ENCODE measurements at regions not wholly inside any gene's neighbourhood (a gene's known extent, or its start where the extent isn't known, plus 50 kb on each side); places are given as distances from the start of the nearest gene placed in this dataset.

- Mint-ChIP-seq H3K4me3 (ENCODE audit: unreplicated experiment) (no peak overlapping the region), H3K9me3 (ENCODE audit: unreplicated experiment) (peaks cover 5% of the 10 kb centered on the region), H3K27ac (ENCODE audit: low read depth, unreplicated experiment) (no peak overlapping the region), H3K27me3 (ENCODE audit: insufficient read depth, unreplicated experiment) (no peaks in the 10 kb centered on the region), H3K36me3 (ENCODE audit: insufficient read depth, unreplicated experiment) (no peaks in the 10 kb centered on the region), H3K4me1 (ENCODE audit: insufficient read depth, unreplicated experiment) (no peaks in the 10 kb centered on the region)
- POLR2A ChIA-PET, result no interaction called here
- intact Hi-C loops (cut with micrococcal nuclease), result no loop called here
- CTCF ChIA-PET, result interaction anchor here (0.5 to 0.7 kb wide), 2 partner anchors 405 to 429 kb away, joined by 3 to 4 read pairs; no protein-coding TSS in a partner anchor
- no peak for TF ChIP-seq CTCF (IDR thresholded peaks at IDR 0.05; ENCODE audit: unreplicated experiment)
- DNase-seq (ENCODE audit: unreplicated experiment), result no peak
- BruUV-seq (replicated peaks), result no TSS peak
Measured at GRCh38 chr14:85027681-85028370, 502.1 kb upstream of the FLRT2 start.

- intact Hi-C loops (cut with micrococcal nuclease), result no loop called here
- Mint-ChIP-seq H3K36me3 (ENCODE audit: insufficient read depth, unreplicated experiment) (no peaks in the 10 kb centered on the region), H3K27me3 (ENCODE audit: insufficient read depth, unreplicated experiment) (no peaks in the 10 kb centered on the region), H3K4me3 (ENCODE audit: unreplicated experiment) (no peak overlapping the region), H3K4me1 (ENCODE audit: insufficient read depth, unreplicated experiment) (no peaks in the 10 kb centered on the region), H3K9me3 (ENCODE audit: unreplicated experiment) (no peaks in the 10 kb centered on the region), H3K27ac (ENCODE audit: low read depth, unreplicated experiment) (no peak overlapping the region)
- ChIA-PET POLR2A (no interaction called here), CTCF (interaction anchor here (0.7 kb wide), 1 partner anchor 95 kb away, joined by 3 read pairs; no protein-coding TSS in a partner anchor)
- BruUV-seq (replicated peaks), result no TSS peak
- no peak for TF ChIP-seq CTCF (IDR thresholded peaks at IDR 0.05; ENCODE audit: unreplicated experiment)
- DNase-seq (ENCODE audit: unreplicated experiment), result no peak
Measured at GRCh38 chr14:85037411-85037810, 492.5 kb upstream of the FLRT2 start.

GRCh38 chr14:85038526-85039352, 491.2 kb upstream of the FLRT2 start:
- no peak for TF ChIP-seq CTCF (IDR thresholded peaks at IDR 0.05; ENCODE audit: unreplicated experiment)
- no peak for DNase-seq (ENCODE audit: unreplicated experiment)
- BruUV-seq (replicated peaks), result no TSS peak
- H3K9me3 Mint-ChIP-seq (ENCODE audit: unreplicated experiment), result no peaks in the 10 kb centered on the region
- ChIA-PET POLR2A (no interaction called here), CTCF (interaction anchor here (0.6 kb wide), 1 partner anchor 726 kb away, joined by 3 read pairs; no protein-coding TSS in a partner anchor)
- H3K27ac Mint-ChIP-seq (ENCODE audit: low read depth, unreplicated experiment), result no peak overlapping the region
- no peak overlapping the region for H3K4me3 Mint-ChIP-seq (ENCODE audit: unreplicated experiment)
- intact Hi-C loops (cut with micrococcal nuclease), result no loop called here
- H3K27me3 Mint-ChIP-seq (ENCODE audit: insufficient read depth, unreplicated experiment), result no peaks in the 10 kb centered on the region
- no peaks in the 10 kb centered on the region for H3K4me1 Mint-ChIP-seq (ENCODE audit: insufficient read depth, unreplicated experiment)
- H3K36me3 Mint-ChIP-seq (ENCODE audit: insufficient read depth, unreplicated experiment), result no peaks in the 10 kb centered on the region

- POLR2A ChIA-PET, result no interaction called here
- intact Hi-C loops (cut with micrococcal nuclease), result no loop called here
- CTCF ChIA-PET, result no interaction called here
Measured at GRCh38 chr14:85039353-85039626, 490.7 kb upstream of the FLRT2 start.

More at GRCh38 chr14:85039353-85039626, 490.7 kb upstream of the FLRT2 start:
- Mint-ChIP-seq H3K27me3 (ENCODE audit: insufficient read depth, unreplicated experiment) (no peaks in the 10 kb centered on the region), H3K36me3 (ENCODE audit: insufficient read depth, unreplicated experiment) (no peaks in the 10 kb centered on the region), H3K27ac (ENCODE audit: low read depth, unreplicated experiment) (no peak overlapping the region), H3K4me3 (ENCODE audit: unreplicated experiment) (no peak overlapping the region), H3K4me1 (ENCODE audit: insufficient read depth, unreplicated experiment) (no peaks in the 10 kb centered on the region), H3K9me3 (ENCODE audit: unreplicated experiment) (no peaks in the 10 kb centered on the region)
- no peak for TF ChIP-seq CTCF (IDR thresholded peaks at IDR 0.05; ENCODE audit: unreplicated experiment)
- no peak for DNase-seq (ENCODE audit: unreplicated experiment)
- no TSS peak for BruUV-seq (replicated peaks)
